ENCODE measurements at regions not wholly inside any gene's neighbourhood (a gene's known extent, or its start where the extent isn't known, plus 50 kb on each side); places are given as distances from the start of the nearest gene placed in this dataset. TPM values are rescaled to one million over a fixed set of nuclear protein-coding genes. Genes with fewer than 3 reads are reported as not detected.

DNA sequence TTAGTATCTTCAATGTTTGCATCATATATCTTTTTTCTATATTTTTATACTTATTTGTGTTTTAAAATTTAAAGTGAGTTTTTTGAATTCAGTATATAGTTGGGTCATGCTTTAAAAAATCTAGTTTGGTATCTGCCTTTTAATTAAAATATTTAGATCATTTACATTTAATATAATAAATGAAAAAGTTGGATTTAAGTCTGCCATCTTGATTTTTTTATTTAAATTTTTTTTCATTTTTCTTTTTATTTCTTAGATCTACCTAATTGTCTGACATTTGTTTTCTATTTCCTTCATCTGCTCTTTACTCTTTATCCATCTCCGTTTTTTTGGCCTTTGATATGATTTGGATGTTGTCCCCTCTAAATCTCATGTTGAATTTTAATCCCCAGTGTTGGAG, 50.0 kb upstream of the N4BP1 start:
- H3K27me3 ChIP-seq: no peaks in the 10 kb centered on the region
- TF ChIP-seq POLR2A (IDR thresholded peaks at IDR 0.05) (no peak), EP300 (IDR thresholded peaks at IDR 0.05) (no peak)
- TF ChIP-seq, protein P1, sequence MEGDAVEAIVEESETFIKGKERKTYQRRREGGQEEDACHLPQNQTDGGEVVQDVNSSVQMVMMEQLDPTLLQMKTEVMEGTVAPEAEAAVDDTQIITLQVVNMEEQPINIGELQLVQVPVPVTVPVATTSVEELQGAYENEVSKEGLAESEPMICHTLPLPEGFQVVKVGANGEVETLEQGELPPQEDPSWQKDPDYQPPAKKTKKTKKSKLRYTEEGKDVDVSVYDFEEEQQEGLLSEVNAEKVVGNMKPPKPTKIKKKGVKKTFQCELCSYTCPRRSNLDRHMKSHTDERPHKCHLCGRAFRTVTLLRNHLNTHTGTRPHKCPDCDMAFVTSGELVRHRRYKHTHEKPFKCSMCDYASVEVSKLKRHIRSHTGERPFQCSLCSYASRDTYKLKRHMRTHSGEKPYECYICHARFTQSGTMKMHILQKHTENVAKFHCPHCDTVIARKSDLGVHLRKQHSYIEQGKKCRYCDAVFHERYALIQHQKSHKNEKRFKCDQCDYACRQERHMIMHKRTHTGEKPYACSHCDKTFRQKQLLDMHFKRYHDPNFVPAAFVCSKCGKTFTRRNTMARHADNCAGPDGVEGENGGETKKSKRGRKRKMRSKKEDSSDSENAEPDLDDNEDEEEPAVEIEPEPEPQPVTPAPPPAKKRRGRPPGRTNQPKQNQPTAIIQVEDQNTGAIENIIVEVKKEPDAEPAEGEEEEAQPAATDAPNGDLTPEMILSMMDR (IDR thresholded peaks at IDR 0.05): no peak
- H3K9me3 ChIP-seq: peaks cover 0 to 6% of the 10 kb centered on the region in 2 donors
- H3K36me3 ChIP-seq: no peaks in the 10 kb centered on the region
- DNase-seq: no peak
- H3K4me3 ChIP-seq: no peak overlapping the region
- no peak overlapping the region for H3K27ac ChIP-seq
- WGBS, 3 donors: 55 to 73% (median 67%) methylated on average over 1 of the region's 1 CpG
- intact Hi-C loops (cut with DNase I): no loop called here
- no peaks in the 10 kb centered on the region for H3K4me1 ChIP-seq (ENCODE audit: insufficient read depth)

Small RNA genes lying in the stretch of these regions (small RNA-seq; reads per million reads assigned to genes)
- gene AC023827.1 (not detected), gene MTND4LP25 (not detected), gene RNU6-257P (not detected)

Data from ovary (tissue), 7 donors.